ENCODE measurements at regions not wholly inside any gene's neighbourhood (a gene's known extent, or its start where the extent isn't known, plus 50 kb on each side); places are given as distances from the start of the nearest gene placed in this dataset.

DNA sequence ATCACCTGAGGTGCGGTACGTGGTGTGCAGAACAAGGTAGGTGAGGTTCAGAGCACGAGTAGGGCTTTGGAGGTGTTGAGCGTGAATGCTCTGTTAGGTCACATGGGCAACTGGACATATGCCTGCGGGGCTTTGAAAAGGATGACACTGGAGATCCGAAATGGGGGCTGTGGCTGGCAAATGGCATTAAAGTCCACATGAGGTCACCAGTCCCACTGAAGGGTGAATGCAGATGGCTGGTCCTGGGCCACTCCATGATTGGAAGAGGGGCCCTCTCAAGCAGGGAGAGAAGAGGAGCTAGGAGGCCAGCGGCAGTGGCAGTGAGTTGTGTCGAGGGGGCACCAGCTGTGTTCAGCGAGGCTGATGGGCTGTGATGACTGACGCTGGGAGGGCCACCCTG lies 254.9 kb upstream of the SHH start:
- H3K27ac ChIP-seq (ENCODE audit: low read depth, low read length, poor library complexity, severe bottlenecking) = no peak overlapping the region
- ChIA-PET POLR2A (ENCODE audit: low non-redundant PET) (no interaction called here), CTCF (no interaction called here)
- intact Hi-C loops (cut with micrococcal nuclease; ENCODE audit: unreplicated experiment) = no loop called here
- no peak overlapping the region for H3K4me3 ChIP-seq (ENCODE audit: low read depth, low read length, poor library complexity, severe bottlenecking)
- no peaks in the 10 kb centered on the region for H3K36me3 ChIP-seq (ENCODE audit: insufficient read depth, low read length, poor library complexity, severe bottlenecking)
- no peak for DNase-seq (ENCODE audit: low spot score)
- TF ChIP-seq EZH2 (IDR thresholded peaks at IDR 0.05; ENCODE audit: borderline replicate concordance, low read depth, low read length, poor library complexity, severe bottlenecking) = no peak
- TF ChIP-seq, protein P1, sequence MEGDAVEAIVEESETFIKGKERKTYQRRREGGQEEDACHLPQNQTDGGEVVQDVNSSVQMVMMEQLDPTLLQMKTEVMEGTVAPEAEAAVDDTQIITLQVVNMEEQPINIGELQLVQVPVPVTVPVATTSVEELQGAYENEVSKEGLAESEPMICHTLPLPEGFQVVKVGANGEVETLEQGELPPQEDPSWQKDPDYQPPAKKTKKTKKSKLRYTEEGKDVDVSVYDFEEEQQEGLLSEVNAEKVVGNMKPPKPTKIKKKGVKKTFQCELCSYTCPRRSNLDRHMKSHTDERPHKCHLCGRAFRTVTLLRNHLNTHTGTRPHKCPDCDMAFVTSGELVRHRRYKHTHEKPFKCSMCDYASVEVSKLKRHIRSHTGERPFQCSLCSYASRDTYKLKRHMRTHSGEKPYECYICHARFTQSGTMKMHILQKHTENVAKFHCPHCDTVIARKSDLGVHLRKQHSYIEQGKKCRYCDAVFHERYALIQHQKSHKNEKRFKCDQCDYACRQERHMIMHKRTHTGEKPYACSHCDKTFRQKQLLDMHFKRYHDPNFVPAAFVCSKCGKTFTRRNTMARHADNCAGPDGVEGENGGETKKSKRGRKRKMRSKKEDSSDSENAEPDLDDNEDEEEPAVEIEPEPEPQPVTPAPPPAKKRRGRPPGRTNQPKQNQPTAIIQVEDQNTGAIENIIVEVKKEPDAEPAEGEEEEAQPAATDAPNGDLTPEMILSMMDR (conservative IDR thresholded peaks at IDR 0.05; ENCODE audit: low read depth, low read length) = no peak
- no peaks in the 10 kb centered on the region for H3K9me3 ChIP-seq (ENCODE audit: low read depth, low read length, poor library complexity, severe bottlenecking)
- no peaks in the 10 kb centered on the region for H3K4me1 ChIP-seq (ENCODE audit: insufficient read depth, low read length, poor library complexity, severe bottlenecking)
- peaks cover 58% of the 10 kb centered on the region for H3K27me3 ChIP-seq (replicated peaks; ENCODE audit: insufficient read depth, low read depth, low read length, poor library complexity)
- no TSS peak for BruUV-seq (replicated peaks)

DNA sequence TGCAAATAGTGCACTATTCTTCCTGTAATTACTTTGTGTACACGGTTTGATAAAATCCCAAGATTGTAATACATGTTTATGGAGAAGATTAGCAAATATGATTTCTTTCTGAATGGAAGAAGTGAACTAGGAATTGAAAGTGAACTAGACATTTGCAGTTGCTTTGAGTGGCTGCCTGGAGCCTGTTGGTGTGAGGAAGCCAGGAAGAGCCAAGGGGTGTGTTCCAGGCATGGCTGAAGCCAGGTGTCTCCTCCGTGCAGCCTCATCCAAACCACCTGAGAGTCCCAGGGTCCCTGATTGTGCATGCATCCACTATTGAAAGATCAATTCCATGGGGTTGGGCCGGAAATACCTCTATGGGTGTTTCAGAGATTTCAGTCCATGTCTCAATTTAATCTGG lies 253.1 kb upstream of the SHH start:
- Histone ChIP-seq H3K27me3 (replicated peaks; ENCODE audit: insufficient read depth, low read depth, low read length, poor library complexity) (peaks cover 58% of the 10 kb centered on the region), H3K27ac (ENCODE audit: low read depth, low read length, poor library complexity, severe bottlenecking) (no peak overlapping the region), H3K4me3 (ENCODE audit: low read depth, low read length, poor library complexity, severe bottlenecking) (no peak overlapping the region), H3K4me1 (ENCODE audit: insufficient read depth, low read length, poor library complexity, severe bottlenecking) (no peaks in the 10 kb centered on the region), H3K9me3 (ENCODE audit: low read depth, low read length, poor library complexity, severe bottlenecking) (no peaks in the 10 kb centered on the region), H3K36me3 (ENCODE audit: insufficient read depth, low read length, poor library complexity, severe bottlenecking) (no peaks in the 10 kb centered on the region)
- intact Hi-C loops (cut with micrococcal nuclease; ENCODE audit: unreplicated experiment) = no loop called here
- TF ChIP-seq, protein P1 (conservative IDR thresholded peaks at IDR 0.05; ENCODE audit: low read depth, low read length) = no peak
- no peak for TF ChIP-seq EZH2 (IDR thresholded peaks at IDR 0.05; ENCODE audit: borderline replicate concordance, low read depth, low read length, poor library complexity, severe bottlenecking)
- ChIA-PET CTCF (no interaction called here), POLR2A (ENCODE audit: low non-redundant PET) (no interaction called here)
- no TSS peak for BruUV-seq (replicated peaks)
- no peak for DNase-seq (ENCODE audit: low spot score)

DNA sequence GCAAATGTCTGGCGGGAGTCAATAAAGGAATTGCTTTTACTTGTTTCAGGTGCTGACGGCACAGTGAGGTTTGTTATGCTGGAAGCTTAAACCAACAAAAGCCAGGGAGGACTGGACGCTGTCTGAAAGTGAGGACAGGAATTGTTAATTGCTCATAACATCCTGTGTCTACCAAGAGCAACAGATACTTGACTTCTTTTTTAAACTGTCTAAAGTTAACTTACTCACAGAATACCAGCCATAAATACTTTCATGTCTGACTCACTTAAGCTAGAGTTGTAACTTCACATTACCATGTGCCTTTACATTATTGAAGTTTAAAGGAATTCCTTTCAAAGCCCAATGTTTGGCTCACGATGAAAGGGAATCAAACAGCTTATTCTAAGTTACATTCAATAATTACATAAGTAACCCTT lies 252.7 kb upstream of the SHH start:
- ChIA-PET POLR2A (ENCODE audit: low non-redundant PET) (no interaction called here), CTCF (no interaction called here)
- Histone ChIP-seq H3K4me3 (ENCODE audit: low read depth, low read length, poor library complexity, severe bottlenecking) (no peak overlapping the region), H3K36me3 (ENCODE audit: insufficient read depth, low read length, poor library complexity, severe bottlenecking) (no peaks in the 10 kb centered on the region), H3K4me1 (ENCODE audit: insufficient read depth, low read length, poor library complexity, severe bottlenecking) (no peaks in the 10 kb centered on the region), H3K27ac (ENCODE audit: low read depth, low read length, poor library complexity, severe bottlenecking) (no peak overlapping the region), H3K9me3 (ENCODE audit: low read depth, low read length, poor library complexity, severe bottlenecking) (no peaks in the 10 kb centered on the region), H3K27me3 (replicated peaks; ENCODE audit: insufficient read depth, low read depth, low read length, poor library complexity) (peaks cover 58% of the 10 kb centered on the region)
- BruUV-seq (replicated peaks) = no TSS peak
- TF ChIP-seq EZH2 (IDR thresholded peaks at IDR 0.05; ENCODE audit: borderline replicate concordance, low read depth, low read length, poor library complexity, severe bottlenecking) = no peak
- TF ChIP-seq, protein P1 (conservative IDR thresholded peaks at IDR 0.05; ENCODE audit: low read depth, low read length) = no peak
- intact Hi-C loops (cut with micrococcal nuclease; ENCODE audit: unreplicated experiment) = no loop called here
- no peak for DNase-seq (ENCODE audit: low spot score)
